ENCODE measurements at regions not wholly inside any gene's neighbourhood (a gene's known extent, or its start where the extent isn't known, plus 50 kb on each side); places are given as distances from the start of the nearest gene placed in this dataset.

DNA sequence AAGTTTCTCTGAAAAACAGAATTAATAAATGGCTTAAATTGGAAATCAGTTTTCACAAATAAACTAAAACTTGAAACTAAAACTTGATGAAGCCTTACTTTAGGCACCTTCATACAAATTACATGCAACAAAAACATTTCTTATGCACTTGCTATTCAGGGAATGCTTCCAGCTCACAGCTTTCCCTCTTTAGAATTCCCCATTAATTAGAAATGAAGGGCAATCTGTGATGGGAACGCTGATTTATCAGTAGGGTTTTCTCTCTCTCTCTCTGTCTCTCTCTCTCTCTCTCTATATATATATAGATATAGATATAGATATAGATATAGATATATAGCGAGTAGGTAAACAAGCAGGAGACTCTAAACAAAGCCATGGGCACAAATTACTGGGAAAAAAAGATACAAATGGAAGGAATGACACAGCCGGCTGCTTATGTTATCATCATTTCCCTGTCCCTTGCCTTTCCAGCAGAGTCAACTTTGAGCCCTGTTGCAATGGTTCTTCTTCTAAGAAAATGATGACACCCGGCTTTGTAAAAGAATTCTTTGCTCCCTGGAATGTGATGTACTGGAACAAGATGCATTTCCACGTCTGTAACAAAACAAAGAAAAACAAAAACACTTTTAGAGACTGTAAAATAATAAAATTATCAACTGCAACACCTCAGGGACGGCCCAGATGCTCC is 1121.6 kb upstream of the TMEM132C start (continued):
- TF ChIP-seq, protein P1, sequence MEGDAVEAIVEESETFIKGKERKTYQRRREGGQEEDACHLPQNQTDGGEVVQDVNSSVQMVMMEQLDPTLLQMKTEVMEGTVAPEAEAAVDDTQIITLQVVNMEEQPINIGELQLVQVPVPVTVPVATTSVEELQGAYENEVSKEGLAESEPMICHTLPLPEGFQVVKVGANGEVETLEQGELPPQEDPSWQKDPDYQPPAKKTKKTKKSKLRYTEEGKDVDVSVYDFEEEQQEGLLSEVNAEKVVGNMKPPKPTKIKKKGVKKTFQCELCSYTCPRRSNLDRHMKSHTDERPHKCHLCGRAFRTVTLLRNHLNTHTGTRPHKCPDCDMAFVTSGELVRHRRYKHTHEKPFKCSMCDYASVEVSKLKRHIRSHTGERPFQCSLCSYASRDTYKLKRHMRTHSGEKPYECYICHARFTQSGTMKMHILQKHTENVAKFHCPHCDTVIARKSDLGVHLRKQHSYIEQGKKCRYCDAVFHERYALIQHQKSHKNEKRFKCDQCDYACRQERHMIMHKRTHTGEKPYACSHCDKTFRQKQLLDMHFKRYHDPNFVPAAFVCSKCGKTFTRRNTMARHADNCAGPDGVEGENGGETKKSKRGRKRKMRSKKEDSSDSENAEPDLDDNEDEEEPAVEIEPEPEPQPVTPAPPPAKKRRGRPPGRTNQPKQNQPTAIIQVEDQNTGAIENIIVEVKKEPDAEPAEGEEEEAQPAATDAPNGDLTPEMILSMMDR (IDR thresholded peaks at IDR 0.05; ENCODE audit: control extremely low read depth in 1 of 3, insufficient read depth in 1 of 3, low read depth in 1 of 3, low read length in 3 of 3), result no peak
- TF ChIP-seq, protein P2, sequence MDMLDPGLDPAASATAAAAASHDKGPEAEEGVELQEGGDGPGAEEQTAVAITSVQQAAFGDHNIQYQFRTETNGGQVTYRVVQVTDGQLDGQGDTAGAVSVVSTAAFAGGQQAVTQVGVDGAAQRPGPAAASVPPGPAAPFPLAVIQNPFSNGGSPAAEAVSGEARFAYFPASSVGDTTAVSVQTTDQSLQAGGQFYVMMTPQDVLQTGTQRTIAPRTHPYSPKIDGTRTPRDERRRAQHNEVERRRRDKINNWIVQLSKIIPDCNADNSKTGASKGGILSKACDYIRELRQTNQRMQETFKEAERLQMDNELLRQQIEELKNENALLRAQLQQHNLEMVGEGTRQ (IDR thresholded peaks at IDR 0.05; ENCODE audit: low read length), result no peak
